K562 (cell line): ENCODE measurements at regions not wholly inside any gene's neighbourhood (a gene's known extent, or its start where the extent isn't known, plus 50 kb on each side); places are given as distances from the start of the nearest gene placed in this dataset.

Experiments used
- ATAC-seq: fragments of 200-7000 bp; cut with Tn5 transposase; 3 replicates; pipeline ENCODE4 v1.9.1; 2020; ENCODE audit warnings: moderate library complexity
- BruUV-seq: library from RNA; stranded (reverse); fragments of 400-500 nt; replicated peaks from 2 replicates; lab custom pipeline; 2021; lab: Mats Ljungman, UMichigan
- CTCF ChIA-PET: fragments of 300-600 bp; formaldehyde crosslinking; extraction: SDS; loops from one replicate; lab custom pipeline; 2021; ENCODE audit warnings: low intra/inter-chr PET ratio; lab: Yijun Ruan, JAX
- POLR2A ChIA-PET: fragments of 300-600, 350-650 bp; sonication (Branson Sonifier 250); formaldehyde crosslinking; extraction: SDS; loops from one replicate; lab custom pipeline; 2021; ENCODE audit warnings: antibody characterized with exemption, inconsistent platforms; lab: Yijun Ruan, JAX
- DNase-seq, 4 experiments: peaks; one replicate each; pipeline versions ENCODE4 v3.0.0 to v3.0.0-alpha.2; 2011 to 2018; ENCODE audit warnings: low spot score in 3 of 4, mixed read lengths in 3 of 4; ENCODE audit errors: extremely low read depth in 1 of 4
- FAIRE-seq: peaks from 2 replicates; lab custom pipeline; 2011; peaks lifted over from hg19 to GRCh38; lab: Jason Lieb, UNC
- H2AFZ ChIP-seq: 2 replicates; pipeline ENCODE4 v1.6.0; 2011; ENCODE audit warnings: low read depth, low read length, control low read depth, inconsistent platforms
- H3K27ac ChIP-seq: fragments of 200-600 bp; 3 replicates; pipeline ENCODE4 v1.8.0; 2011; ENCODE audit warnings: low read depth, mild to moderate bottlenecking, control low read depth, inconsistent platforms, low read length, moderate library complexity, mixed read lengths; ENCODE audit errors: extremely low read depth
- H3K27me3 ChIP-seq, 2 experiments: fragments of 300-600 bp in 1 of 2; 2 replicates in 1 of 2; 3 replicates in 1 of 2; pipeline versions ENCODE4 v1.6.0 to v1.8.0; 2011; ENCODE audit warnings: inconsistent platforms in 2 of 2, low read length in 2 of 2, mild to moderate bottlenecking in 1 of 2, mixed read lengths in 1 of 2, moderate library complexity in 1 of 2; ENCODE audit not compliant: control insufficient read depth in 2 of 2, insufficient read depth in 2 of 2
- H3K36me3 ChIP-seq: fragments of 300-600 bp; 3 replicates; pipeline ENCODE4 v1.8.0; 2011; ENCODE audit warnings: mild to moderate bottlenecking, low read length, inconsistent platforms; ENCODE audit not compliant: control insufficient read depth, insufficient read depth
- H3K4me1 ChIP-seq, 2 experiments: fragments of 200-600 bp in 1 of 2; replicated peaks in 1 of 2; 2 replicates in 1 of 2; 3 replicates in 1 of 2; pipeline versions ENCODE4 v1.5.1 to v1.8.0; 2011; ENCODE audit warnings: inconsistent platforms in 2 of 2, low read length in 2 of 2, mild to moderate bottlenecking in 1 of 2, mixed read lengths in 1 of 2, moderate library complexity in 1 of 2; ENCODE audit not compliant: control insufficient read depth in 2 of 2, insufficient read depth in 2 of 2
- H3K4me2 ChIP-seq: 2 replicates; pipeline ENCODE4 v1.6.1; 2011; ENCODE audit warnings: low read length, control low read depth, inconsistent platforms, mixed read lengths; ENCODE audit not compliant: insufficient read depth
- H3K4me3 ChIP-seq: fragments of 200-600 bp; sonication (generic), shearing (Covaris generic); 2 replicates; pipeline ENCODE4 v1.5.1; 2016; ENCODE audit warnings: control low read depth, inconsistent platforms
- H3K79me2 ChIP-seq: fragments of 200-600 bp; 3 replicates; pipeline ENCODE4 v1.8.0; 2011; ENCODE audit warnings: low read length, inconsistent platforms; ENCODE audit not compliant: control insufficient read depth, insufficient read depth
- H3K9ac ChIP-seq, 2 experiments: 2 replicates each; pipeline versions ENCODE4 v1.6.0 to v1.6.1; 2011; ENCODE audit warnings: low read depth in 2 of 2, low read length in 2 of 2, control low read depth in 1 of 2, inconsistent platforms in 1 of 2, mild to moderate bottlenecking in 1 of 2, mixed read lengths in 1 of 2; ENCODE audit not compliant: insufficient read depth in 1 of 2
- H3K9me1 ChIP-seq: one replicate; pipeline ENCODE4 v1.6.0; 2011; ENCODE audit warnings: inconsistent platforms, mild to moderate bottlenecking, low read length, moderate library complexity; ENCODE audit not compliant: control insufficient read depth, insufficient read depth
- H3K9me3 ChIP-seq: replicated peaks from 2 replicates; pipeline ENCODE4 v1.5.1; 2011; ENCODE audit warnings: low read depth, low read length, inconsistent platforms; ENCODE audit not compliant: control insufficient read depth, insufficient read depth
- H4K20me1 ChIP-seq: replicated peaks from 2 replicates; pipeline ENCODE4 v1.6.1; 2011; ENCODE audit warnings: low read length, inconsistent platforms, mixed read lengths; ENCODE audit not compliant: control insufficient read depth, insufficient read depth
- RNF219 ChIP-seq: fragments of 250-450 bp; sonication (Bioruptor Pico); IDR thresholded peaks from 2 replicates; pipeline ENCODE4 v1.5.0; 2022; ENCODE audit warnings: mild to moderate bottlenecking
- SFPQ ChIP-seq: fragments of 200-400 bp; formaldehyde crosslinking; IDR thresholded peaks from 2 replicates; pipeline ENCODE4 v1.6.1; 2017; ENCODE audit warnings: mild to moderate bottlenecking, low read depth, low read length, moderate library complexity
- STAG1 ChIP-seq: sonication (generic); formaldehyde crosslinking; IDR thresholded peaks from 2 replicates; pipeline ENCODE4 v1.5.0; 2020; ENCODE audit warnings: missing genetic modification reagents, borderline replicate concordance
- ZFPM2 ChIP-seq: fragments of 250-450 bp; sonication (Bioruptor Pico); IDR thresholded peaks from 2 replicates; pipeline ENCODE4 v1.5.1; 2022; ENCODE audit warnings: mild to moderate bottlenecking
- WGBS: fragments of 100-300 bp; shearing (Covaris generic); methylation state at CpG from one replicate; pipeline ENCODE4 v1.1.6; 2016; ENCODE audit warnings: low coverage, mixed read lengths; ENCODE audit not compliant: insufficient coverage; ENCODE audit errors: missing lambda C conversion rate; 5-methylcytosine and 5-hydroxymethylcytosine counted together
- in situ Hi-C: fragments of 300-500 bp; cut with MboI; formaldehyde crosslinking; loops from 4 replicates; pipeline ENCODE4 v1.15.0; 2018; ENCODE audit warnings: inconsistent platforms, mixed read lengths
- intact Hi-C: fragments of 100-400 bp; cut with micrococcal nuclease; formaldehyde crosslinking; loops from 2 replicates; pipeline ENCODE4 v1.14.2; 2022
- TF ChIP-seq, protein P1 (sequence below), 2 experiments: fragments of 450-650 bp in 1 of 2; sonication (generic) in 1 of 2; formaldehyde crosslinking in 1 of 2; IDR thresholded peaks in 1 of 2; conservative IDR thresholded peaks in 1 of 2; 2 replicates each; pipeline versions ENCODE4 v1.6.1 to v1.8.1; 2016 to 2023; ENCODE audit warnings: mild to moderate bottlenecking in 2 of 2, moderate library complexity in 2 of 2, inconsistent platforms in 1 of 2, missing genetic modification reagents in 1 of 2

DNA sequence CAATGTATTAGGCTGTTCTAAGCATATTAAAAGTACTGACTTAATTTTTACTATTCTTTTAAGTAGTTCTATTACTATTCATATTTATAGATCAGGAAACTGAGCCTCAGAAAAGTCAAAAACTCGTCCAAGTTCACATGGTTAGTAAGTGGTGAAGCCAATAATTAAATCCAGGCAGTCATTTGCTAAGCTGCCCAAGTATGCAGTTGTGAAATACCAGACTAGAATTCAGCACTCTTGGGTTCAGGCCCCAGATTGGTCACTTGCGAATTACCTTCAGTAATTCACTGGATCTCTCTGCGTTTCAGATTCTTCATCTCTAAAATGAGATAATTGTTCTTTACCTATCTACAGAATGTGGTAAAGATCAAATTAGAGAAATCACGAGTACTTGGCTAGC is 161.9 kb upstream of the CADPS start:
- TF ChIP-seq, protein P1, sequence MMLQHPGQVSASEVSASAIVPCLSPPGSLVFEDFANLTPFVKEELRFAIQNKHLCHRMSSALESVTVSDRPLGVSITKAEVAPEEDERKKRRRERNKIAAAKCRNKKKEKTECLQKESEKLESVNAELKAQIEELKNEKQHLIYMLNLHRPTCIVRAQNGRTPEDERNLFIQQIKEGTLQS (IDR thresholded peaks at IDR 0.05) = no peak
- TF ChIP-seq, protein P1 (CRISPR knock-in tag; conservative IDR thresholded peaks at IDR 0.05) = no peak
- no peak for TF ChIP-seq RNF219 (CRISPR knock-in tag)
- TF ChIP-seq STAG1 = no peak
- TF ChIP-seq SFPQ = no peak
- no peak for TF ChIP-seq ZFPM2
- TF ChIP-seq, all 486 proteins: peak for 0
- H4K20me1 ChIP-seq = no peaks in the 10 kb centered on the region
- no peak overlapping the region for H2AFZ ChIP-seq
- H3K9ac ChIP-seq = no peak overlapping the region
- in situ Hi-C loops = no loop called here
- no peaks in the 10 kb centered on the region for H3K36me3 ChIP-seq
- H3K9me3 ChIP-seq = no peaks in the 10 kb centered on the region
- H3K27me3 ChIP-seq = no peaks in the 10 kb centered on the region
- H3K4me2 ChIP-seq = no peak overlapping the region
- no peak overlapping the region for H3K27ac ChIP-seq
- DNase-seq (no peak), ATAC-seq (no peak), FAIRE-seq (no peak)
- no peaks in the 10 kb centered on the region for H3K9me1 ChIP-seq
- no peaks in the 10 kb centered on the region for H3K79me2 ChIP-seq
- WGBS = 4% methylated on average over 4 of the region's 4 CpGs
- intact Hi-C loops = no loop called here
- no peaks in the 10 kb centered on the region for H3K4me1 ChIP-seq
- POLR2A ChIA-PET = no interaction called here
- CTCF ChIA-PET = no interaction called here
- no peak overlapping the region for H3K4me3 ChIP-seq
- BruUV-seq = no TSS peak
